ENCODE measurements at regions not wholly inside any gene's neighbourhood (a gene's known extent, or its start where the extent isn't known, plus 50 kb on each side); places are given as distances from the start of the nearest gene placed in this dataset.

- TF ChIP-seq CTCF (IDR thresholded peaks at IDR 0.05) (no peak), POLR2A (IDR thresholded peaks at IDR 0.05) (no peak), EP300 (IDR thresholded peaks at IDR 0.05) (no peak)
These were observed 486.3 kb downstream of the TTLL7 start for GRCh38 chr1:83512373-83513193.
